GM21717 (cell line): ENCODE measurements at regions not wholly inside any gene's neighbourhood (a gene's known extent, or its start where the extent isn't known, plus 50 kb on each side); places are given as distances from the start of the nearest gene placed in this dataset.
"Not testable (repeated sequence)": the region's sequence is repeated elsewhere in the genome, so short reads cannot be mapped to it uniquely, and the experiment has no call there.

ENCODE experiments used
- ATAC-seq: cut with Tn5 transposase; IDR thresholded peaks from one replicate; pipeline ENCODE4 v1.9.1; 2021; ENCODE audit warnings: mild to moderate bottlenecking, moderate library complexity; ENCODE audit not compliant: unreplicated experiment

DNA sequence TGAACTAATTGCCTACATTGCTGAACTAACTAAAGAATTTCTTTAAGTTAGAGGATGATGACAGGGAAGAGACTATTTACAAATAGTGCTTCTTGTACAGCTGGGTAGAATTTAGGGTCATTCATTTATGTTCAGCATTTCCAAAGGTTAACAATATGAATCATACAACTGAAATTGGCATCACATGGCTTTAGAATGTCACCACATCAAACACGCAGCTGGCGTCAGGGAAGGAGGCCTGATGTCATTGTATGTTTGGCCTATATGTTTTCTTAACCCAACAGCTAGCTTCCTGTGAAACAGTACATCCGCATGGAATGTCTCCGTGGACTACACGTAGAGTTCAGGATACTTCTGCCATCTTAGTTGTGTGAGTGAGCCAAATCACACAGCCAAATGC, 99.0 kb upstream of the TNFSF11 start:
- ATAC-seq = no peak

DNA sequence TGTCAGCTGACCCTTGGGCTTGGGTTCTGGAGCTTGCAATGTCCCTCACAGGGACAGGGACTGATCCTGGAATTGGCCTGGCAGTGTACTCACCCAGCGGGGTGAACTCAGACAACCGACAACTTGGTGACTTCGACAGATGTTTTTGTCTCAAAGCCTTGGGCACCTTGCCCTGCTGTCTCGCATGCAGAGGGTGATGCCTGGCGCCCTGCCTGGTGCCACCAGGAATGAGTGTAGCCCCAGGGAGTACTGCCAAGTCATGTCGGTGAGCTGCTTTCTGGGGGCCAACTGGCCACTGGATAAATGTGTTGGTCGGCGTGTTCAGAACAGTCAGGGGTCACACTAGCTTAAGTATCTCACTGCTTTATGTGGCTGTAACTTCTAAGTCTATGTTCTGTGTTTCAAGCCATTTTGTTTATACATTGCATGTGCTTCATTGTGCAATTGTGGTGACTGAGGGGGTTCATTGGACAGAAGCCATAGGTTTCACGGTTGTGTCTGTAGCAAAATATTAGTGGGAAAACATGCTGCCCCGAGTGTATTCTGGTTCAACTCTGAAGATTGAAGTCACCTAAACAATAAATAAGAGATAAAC, 96.3 kb upstream of the TNFSF11 start:
- ATAC-seq = no peak

DNA sequence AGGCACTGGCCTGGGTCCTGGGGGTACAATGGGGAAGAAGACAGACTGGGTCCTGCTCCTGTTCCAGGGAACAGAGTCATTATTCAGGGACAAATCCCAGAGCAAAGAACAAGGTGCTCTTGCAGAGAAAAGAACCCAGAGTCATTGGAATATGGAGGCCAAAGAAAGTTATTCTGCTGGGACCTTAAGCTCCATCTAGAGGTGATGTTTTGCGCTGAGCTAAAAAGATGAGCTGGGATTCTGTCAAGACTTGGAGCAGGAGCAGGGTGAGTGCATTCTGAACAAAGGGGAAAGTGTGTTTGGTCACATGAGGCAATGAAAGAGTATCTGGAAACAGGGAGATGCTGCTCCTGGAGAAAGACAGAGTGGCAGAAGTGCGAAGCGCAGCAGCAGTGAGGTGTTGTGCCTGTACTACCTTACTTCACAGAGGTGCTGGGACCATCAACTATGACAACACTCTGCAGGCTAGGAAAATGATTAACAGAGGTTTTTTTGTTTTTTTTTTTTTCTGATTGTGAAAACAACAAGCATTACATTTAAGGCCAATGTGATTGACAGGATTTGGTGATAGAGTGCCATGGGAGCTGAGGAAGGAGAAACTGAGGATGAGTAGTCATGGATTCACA, 95.3 kb upstream of the TNFSF11 start:
- no peak for ATAC-seq

GRCh38 chr13:42484386-42484785, 89.6 kb upstream of the TNFSF11 start:
- no peak for ATAC-seq

- no peak for ATAC-seq
Observed at GRCh38 chr13:42485272-42485671, 88.7 kb upstream of the TNFSF11 start.

GRCh38 chr13:42486711-42487198, 87.2 kb upstream of the TNFSF11 start:
- no peak for ATAC-seq

DNA sequence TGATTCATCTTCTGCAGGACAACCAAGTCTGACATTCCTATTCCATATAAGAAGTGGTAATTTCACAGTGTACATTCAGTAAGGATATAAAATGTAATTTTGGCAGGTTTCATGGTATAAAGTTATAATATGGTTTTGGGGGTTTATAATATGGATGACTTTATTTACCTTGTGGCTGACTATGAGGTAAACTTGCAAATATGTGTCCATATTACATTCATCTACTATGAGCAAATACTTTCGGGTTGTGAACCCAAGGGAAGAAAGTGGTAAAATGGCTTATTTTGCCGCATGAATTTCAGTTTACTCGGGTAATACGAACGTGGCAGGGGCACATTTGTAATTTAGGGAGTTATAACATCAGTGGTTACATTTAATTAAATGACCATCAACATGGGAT, 86.7 kb upstream of the TNFSF11 start:
- ATAC-seq = no peak

GRCh38 chr13:42490676-42491075, 83.3 kb upstream of the TNFSF11 start:
- ATAC-seq = no peak

DNA sequence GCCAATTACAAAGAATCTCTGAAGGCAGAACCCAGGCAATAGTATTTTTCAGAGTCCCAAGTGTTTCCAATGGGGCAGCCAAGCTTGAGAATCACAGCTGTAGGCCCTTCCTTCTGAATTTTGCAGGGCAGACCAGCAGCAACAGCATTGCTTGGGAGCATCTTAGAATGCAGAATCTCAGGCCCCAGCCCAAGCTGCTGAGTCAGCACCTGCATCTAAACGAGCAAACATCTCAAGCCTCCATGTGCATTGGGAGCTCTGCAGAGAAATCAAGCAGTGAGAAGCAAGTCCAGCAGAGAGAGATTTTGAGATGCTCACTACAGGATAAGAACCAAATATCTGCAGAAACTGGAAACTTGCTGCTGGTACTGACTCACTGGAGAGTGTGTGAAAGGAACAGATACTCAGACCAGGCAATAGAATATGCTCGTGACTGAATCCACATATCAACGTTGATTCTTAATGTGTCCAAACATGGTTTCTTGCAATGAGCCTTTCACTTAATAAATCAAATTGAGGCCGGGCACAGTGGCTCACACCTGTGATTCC, 81.5 kb upstream of the TNFSF11 start:
- no peak for ATAC-seq

DNA sequence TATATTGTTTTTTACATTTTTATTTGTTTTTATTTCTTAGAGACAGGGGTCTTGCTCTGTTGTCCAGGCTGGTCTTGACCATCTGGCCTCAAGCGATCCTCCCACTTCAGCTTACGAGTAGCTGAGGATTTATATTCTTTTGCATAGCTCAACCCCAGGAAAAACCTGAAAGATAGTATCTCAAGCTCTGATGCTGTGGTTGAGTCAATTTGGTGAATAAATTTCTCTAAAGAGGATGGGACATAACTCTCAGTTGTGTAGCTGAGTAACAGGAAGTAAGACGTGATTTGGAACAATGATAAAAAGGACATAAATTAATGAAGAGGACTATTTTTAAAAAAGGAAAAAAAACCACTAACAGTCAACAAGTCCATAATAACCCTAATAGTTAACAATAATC, 79.8 kb upstream of the TNFSF11 start:
- ATAC-seq = no peak

DNA sequence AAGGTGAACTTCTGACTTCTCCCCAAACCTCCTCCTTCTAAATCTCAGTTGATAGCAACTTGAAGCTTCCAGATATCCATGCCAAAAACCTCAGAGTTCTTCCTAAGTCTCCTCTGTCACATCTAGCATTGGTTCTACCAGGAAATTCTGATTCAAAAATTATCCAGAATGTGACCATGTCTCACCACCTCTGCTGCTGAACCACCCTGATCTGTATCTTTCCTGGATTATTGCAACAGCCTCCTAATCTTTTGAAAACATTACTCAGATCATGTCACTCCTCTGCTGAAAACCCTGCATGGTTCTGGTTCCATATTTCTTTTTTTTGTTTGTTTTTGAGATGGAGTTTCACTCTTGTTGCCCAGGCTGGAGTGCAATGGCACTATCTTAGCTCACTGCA, 78.7 kb upstream of the TNFSF11 start:
- no peak for ATAC-seq

GRCh38 chr13:42495751-42496150, 78.2 kb upstream of the TNFSF11 start:
- ATAC-seq = no peak

- ATAC-seq = not testable (repeated sequence)
Observed at GRCh38 chr13:42496926-42497554, 76.9 kb upstream of the TNFSF11 start.

DNA sequence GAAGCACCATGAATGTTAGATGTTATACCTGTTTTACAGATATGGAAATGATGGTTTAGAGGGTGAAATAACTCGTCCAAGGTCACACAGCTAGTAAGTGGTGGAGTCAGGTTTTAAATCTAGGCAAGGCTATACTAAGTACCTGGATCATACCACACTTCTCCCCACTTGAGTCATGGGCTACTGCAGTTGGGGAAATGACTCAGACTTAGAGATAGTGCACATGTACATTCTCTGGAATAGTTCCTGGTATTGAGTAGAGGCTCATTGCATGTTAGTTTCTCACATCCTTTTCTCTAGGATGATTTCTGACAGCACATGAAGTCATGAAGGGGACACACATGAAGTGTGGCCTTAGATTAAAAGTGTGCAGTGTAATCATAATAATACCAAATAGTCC, 76.2 kb upstream of the TNFSF11 start:
- ATAC-seq = peak; percentile 92

- no peak for ATAC-seq
Observed at GRCh38 chr13:42498521-42498920, 75.4 kb upstream of the TNFSF11 start.
